CD4-positive, alpha-beta T cell (primary cell): ENCODE measurements at regions not wholly inside any gene's neighbourhood (a gene's known extent, or its start where the extent isn't known, plus 50 kb on each side); places are given as distances from the start of the nearest gene placed in this dataset.

Source experiments
- ATAC-seq: fragments of 200-7000 bp; cut with Tn5 transposase; one replicate; pipeline ENCODE4 v1.10.0; 2022; ENCODE audit warnings: mild to moderate bottlenecking; ENCODE audit not compliant: poor library complexity
- CTCF ChIA-PET: fragments of 350-600 bp; sonication (Branson Sonifier 250); formaldehyde crosslinking; loops from one replicate; lab custom pipeline; 2021; ENCODE audit warnings: antibody characterized with exemption, inconsistent platforms; lab: Charles Lee
- POLR2A ChIA-PET: fragments of 350-600 bp; sonication (Branson Sonifier 250); formaldehyde crosslinking; loops from one replicate; lab custom pipeline; 2021; ENCODE audit warnings: antibody characterized with exemption, inconsistent platforms; lab: Charles Lee
- DNase-seq, 14 experiments: peaks; one replicate each; pipeline ENCODE4 v3.0.0-alpha.2; 2013 to 2020; ENCODE audit warnings: mixed read lengths in 2 of 14
- H3K27ac ChIP-seq, 2 donors: one replicate each; pipeline versions ENCODE4 v1.5.1 to v1.7.0; 2013; ENCODE audit warnings: low read length in 2 of 2, low read depth in 1 of 2, mild to moderate bottlenecking in 1 of 2
- H3K27me3 ChIP-seq, 2 experiments: 1 replicate in 1 of 2; 2 replicates in 1 of 2; pipeline versions ENCODE4 v1.6.1 to v1.7.0; 2013; ENCODE audit warnings: low read length in 2 of 2, control low read depth in 1 of 2, mild to moderate bottlenecking in 1 of 2, moderate library complexity in 1 of 2; ENCODE audit not compliant: insufficient read depth in 2 of 2, control insufficient read depth in 1 of 2
- H3K36me3 ChIP-seq: one replicate; pipeline ENCODE4 v1.6.1; 2013; ENCODE audit warnings: low read length, control low read depth; ENCODE audit not compliant: insufficient read depth
- H3K4me1 ChIP-seq: one replicate; pipeline ENCODE4 v1.6.1; 2013; ENCODE audit warnings: low read length, control low read depth; ENCODE audit not compliant: insufficient read depth
- H3K4me3 ChIP-seq: one replicate; pipeline ENCODE4 v1.5.1; 2013; ENCODE audit warnings: mild to moderate bottlenecking, low read length, moderate library complexity
- H3K9me3 ChIP-seq, 2 experiments: 1 replicate in 1 of 2; 2 replicates in 1 of 2; pipeline versions ENCODE4 v1.6.1 to v1.7.0; 2013; ENCODE audit warnings: low read length in 2 of 2, mild to moderate bottlenecking in 2 of 2, control low read depth in 1 of 2, moderate library complexity in 1 of 2; ENCODE audit not compliant: control insufficient read depth in 1 of 2, insufficient read depth in 1 of 2
- H3K27ac Mint-ChIP-seq: one replicate; pipeline ENCODE4 v1.8.0; 2020; ENCODE audit warnings: mixed read lengths
- H3K27me3 Mint-ChIP-seq: one replicate; pipeline ENCODE4 v1.8.0; 2021; ENCODE audit warnings: mixed read lengths
- H3K36me3 Mint-ChIP-seq: one replicate; pipeline ENCODE4 v1.8.0; 2021; ENCODE audit warnings: low read depth, mixed read lengths
- H3K4me1 Mint-ChIP-seq: one replicate; pipeline ENCODE4 v1.8.0; 2021; ENCODE audit warnings: low read depth, mixed read lengths
- H3K4me3 Mint-ChIP-seq: one replicate; pipeline ENCODE4 v1.8.0; 2020; ENCODE audit warnings: mild to moderate bottlenecking, mixed read lengths
- H3K9me3 Mint-ChIP-seq: one replicate; pipeline ENCODE4 v1.8.0; 2020; ENCODE audit warnings: mixed read lengths
- intact Hi-C, 2 experiments: fragments of 100-400 bp; cut with DNase I in 1 of 2; cut with micrococcal nuclease in 1 of 2; formaldehyde crosslinking; loops; one replicate each; pipeline versions ENCODE4 v1.15.1 to v1.9.0; 2023 to 2025; cut with DNase I, micrococcal nuclease
- TF ChIP-seq, protein P1 (sequence below): fragments of 200-600 bp; IDR thresholded peaks from one replicate; pipeline ENCODE4 v1.8.0; 2022; ENCODE audit warnings: antibody characterized with exemption, mild to moderate bottlenecking

DNA sequence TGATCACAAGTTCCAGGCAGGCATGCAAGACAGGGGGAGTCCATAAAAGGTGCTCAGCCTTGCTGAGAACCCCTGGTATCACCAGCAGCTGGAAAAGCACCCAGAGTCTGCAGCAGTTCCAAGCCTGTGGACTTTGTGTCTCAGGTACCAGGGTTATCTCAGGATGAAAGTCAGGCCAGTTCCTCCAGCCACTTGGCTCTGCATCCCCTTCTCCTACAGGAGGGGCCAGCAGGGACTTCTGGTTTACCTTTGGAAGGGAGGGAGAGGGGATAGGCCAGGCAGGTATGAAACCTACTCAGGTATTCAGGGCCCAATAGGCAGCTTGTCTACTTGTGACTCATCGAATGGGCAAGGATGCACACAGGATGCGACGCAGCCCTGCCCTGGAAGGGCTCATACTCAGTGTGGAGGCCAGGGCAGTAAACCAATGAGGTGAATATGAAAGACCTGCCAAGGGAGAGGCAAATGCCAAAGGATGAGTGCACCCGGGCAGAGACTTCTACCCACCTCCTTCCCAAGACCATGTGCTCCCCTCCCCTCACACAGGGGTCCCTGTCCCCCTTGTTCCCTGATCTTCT, 148.2 kb downstream of the SLC38A6 start:
- no peak overlapping the region for H3K27ac Mint-ChIP-seq
- CTCF ChIA-PET: no interaction called here

DNA sequence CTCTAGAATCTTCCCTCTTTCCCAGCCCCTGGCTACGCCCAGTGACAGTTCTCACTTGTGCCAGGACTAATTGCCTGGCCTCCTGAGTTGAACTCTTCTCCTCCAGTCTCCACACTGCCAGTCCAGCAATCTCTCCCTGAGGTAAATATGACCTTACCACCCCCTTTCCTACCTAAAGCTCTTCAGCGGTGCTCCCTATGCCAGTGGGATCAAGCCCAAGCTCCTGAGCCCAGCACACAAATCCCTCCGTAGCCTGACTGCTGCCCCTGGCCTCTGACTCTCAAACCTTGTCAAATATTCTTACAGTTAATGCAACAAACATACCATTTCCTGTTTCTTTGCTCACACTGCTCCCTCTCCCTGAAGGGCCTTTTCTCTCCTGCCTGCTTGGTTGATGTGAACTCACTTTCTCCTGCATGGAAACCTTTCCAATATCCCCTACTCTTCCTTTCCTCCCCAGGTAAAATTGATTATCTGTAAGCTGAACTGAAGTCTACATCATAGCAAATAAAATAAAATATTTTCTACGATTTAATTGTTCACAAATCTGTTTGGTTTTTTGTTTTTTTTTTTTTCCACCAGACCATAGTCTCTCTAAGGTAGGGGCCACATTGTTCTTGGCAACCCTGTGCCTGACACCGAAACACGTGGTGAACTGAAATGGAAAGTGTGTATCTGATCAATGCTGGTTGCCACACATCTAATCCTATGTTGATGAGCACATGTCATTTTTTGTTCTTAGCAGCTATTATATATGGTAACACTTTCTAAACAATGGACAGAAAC, 147.5 kb downstream of the SLC38A6 start:
- H3K4me1 ChIP-seq: no peaks in the 10 kb centered on the region
- Mint-ChIP-seq H3K27me3 (peaks cover 32% of the 10 kb centered on the region), H3K9me3 (no peaks in the 10 kb centered on the region), H3K4me1 (no peaks in the 10 kb centered on the region), H3K27ac (no peak overlapping the region), H3K4me3 (no peak overlapping the region), H3K36me3 (no peaks in the 10 kb centered on the region)
- H3K27ac ChIP-seq: no peak overlapping the region
- TF ChIP-seq, protein P1, sequence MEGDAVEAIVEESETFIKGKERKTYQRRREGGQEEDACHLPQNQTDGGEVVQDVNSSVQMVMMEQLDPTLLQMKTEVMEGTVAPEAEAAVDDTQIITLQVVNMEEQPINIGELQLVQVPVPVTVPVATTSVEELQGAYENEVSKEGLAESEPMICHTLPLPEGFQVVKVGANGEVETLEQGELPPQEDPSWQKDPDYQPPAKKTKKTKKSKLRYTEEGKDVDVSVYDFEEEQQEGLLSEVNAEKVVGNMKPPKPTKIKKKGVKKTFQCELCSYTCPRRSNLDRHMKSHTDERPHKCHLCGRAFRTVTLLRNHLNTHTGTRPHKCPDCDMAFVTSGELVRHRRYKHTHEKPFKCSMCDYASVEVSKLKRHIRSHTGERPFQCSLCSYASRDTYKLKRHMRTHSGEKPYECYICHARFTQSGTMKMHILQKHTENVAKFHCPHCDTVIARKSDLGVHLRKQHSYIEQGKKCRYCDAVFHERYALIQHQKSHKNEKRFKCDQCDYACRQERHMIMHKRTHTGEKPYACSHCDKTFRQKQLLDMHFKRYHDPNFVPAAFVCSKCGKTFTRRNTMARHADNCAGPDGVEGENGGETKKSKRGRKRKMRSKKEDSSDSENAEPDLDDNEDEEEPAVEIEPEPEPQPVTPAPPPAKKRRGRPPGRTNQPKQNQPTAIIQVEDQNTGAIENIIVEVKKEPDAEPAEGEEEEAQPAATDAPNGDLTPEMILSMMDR: no peak
- DNase-seq (no peak), ATAC-seq (no peak)
- intact Hi-C loops: no loop called here
- ChIA-PET POLR2A (no interaction called here), CTCF (no interaction called here)
- H3K27me3 ChIP-seq: peaks cover 3 to 9% of the 10 kb centered on the region in 2 experiments
- H3K36me3 ChIP-seq: no peaks in the 10 kb centered on the region
- no peak overlapping the region for H3K4me3 ChIP-seq
- H3K9me3 ChIP-seq: no peaks in the 10 kb centered on the region

More for the DNA sequence above, 148.2 kb downstream of the SLC38A6 start:
- DNase-seq: no peak
- H3K27ac ChIP-seq: no peak overlapping the region
- Mint-ChIP-seq H3K27me3 (peaks cover 32% of the 10 kb centered on the region), H3K4me1 (no peaks in the 10 kb centered on the region), H3K36me3 (no peaks in the 10 kb centered on the region), H3K9me3 (no peaks in the 10 kb centered on the region), H3K4me3 (no peak overlapping the region)
- H3K9me3 ChIP-seq: no peaks in the 10 kb centered on the region
- TF ChIP-seq, protein P1: no peak
- peaks cover 3 to 9% of the 10 kb centered on the region in 2 experiments for H3K27me3 ChIP-seq
- no peak for ATAC-seq
- POLR2A ChIA-PET: no interaction called here
- intact Hi-C loops: no loop called here
- no peaks in the 10 kb centered on the region for H3K4me1 ChIP-seq
- no peaks in the 10 kb centered on the region for H3K36me3 ChIP-seq
- H3K4me3 ChIP-seq: no peak overlapping the region

DNA sequence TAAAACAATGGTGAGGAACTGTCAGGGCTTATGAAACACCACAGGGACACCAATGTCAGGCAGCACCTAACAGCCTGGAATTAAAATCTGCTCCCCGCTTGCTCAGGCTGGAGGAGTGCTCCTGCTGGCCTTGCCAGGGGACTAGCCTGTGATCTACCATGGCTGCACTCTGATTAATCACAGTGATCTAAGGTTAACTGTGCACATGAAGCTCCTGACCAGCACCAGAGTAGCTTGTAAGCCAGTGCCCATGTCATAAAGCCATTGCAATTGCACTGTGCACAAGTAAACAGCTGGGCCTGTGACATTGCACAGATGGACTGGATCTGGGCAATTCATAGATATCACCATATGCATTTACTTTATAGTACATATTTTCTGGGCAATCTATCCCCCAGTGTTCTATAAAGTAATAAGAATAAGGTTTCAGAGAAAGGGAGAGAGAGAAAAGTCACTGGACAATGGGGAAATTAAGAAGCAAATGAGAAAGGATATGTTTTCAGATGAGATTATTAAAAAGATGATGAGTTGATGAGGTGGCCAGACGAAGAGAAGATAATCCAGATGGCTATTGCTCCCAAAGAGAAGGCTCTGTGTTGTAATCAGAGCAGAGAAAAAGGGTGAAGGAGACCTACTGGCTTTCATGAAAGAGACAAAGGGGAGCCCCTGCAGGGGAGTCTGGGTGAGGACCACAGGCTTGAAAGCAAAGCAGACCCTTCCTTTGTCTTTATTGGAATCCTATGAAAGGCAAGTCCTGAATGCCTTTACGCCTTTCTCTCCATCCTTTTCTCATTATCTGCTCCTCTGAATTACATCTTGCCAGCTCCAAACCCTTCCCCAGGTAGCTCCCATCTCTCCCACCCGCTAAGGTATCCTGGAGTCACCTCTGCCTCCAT, 145.8 kb downstream of the SLC38A6 start:
- H3K4me3 Mint-ChIP-seq: no peak overlapping the region
- no peak for DNase-seq
- CTCF ChIA-PET: no interaction called here

More for the DNA sequence above, 145.8 kb downstream of the SLC38A6 start:
- Mint-ChIP-seq H3K27ac (no peak overlapping the region), H3K4me1 (no peaks in the 10 kb centered on the region), H3K27me3 (peaks cover 32% of the 10 kb centered on the region), H3K9me3 (no peaks in the 10 kb centered on the region), H3K36me3 (no peaks in the 10 kb centered on the region)
- POLR2A ChIA-PET: no interaction called here
- intact Hi-C loops: no loop called here
- H3K27ac ChIP-seq: no peak overlapping the region
- TF ChIP-seq, protein P1: no peak
- H3K9me3 ChIP-seq: no peaks in the 10 kb centered on the region
- H3K36me3 ChIP-seq: no peaks in the 10 kb centered on the region
- H3K27me3 ChIP-seq: peaks cover 3 to 9% of the 10 kb centered on the region in 2 experiments
- no peaks in the 10 kb centered on the region for H3K4me1 ChIP-seq
- no peak for ATAC-seq
- H3K4me3 ChIP-seq: no peak overlapping the region
